OCI-LY7 (cell line): ENCODE measurements at regions not wholly inside any gene's neighbourhood (a gene's known extent, or its start where the extent isn't known, plus 50 kb on each side); places are given as distances from the start of the nearest gene placed in this dataset.

Source experiments
- CTCF ChIP-seq: fragments of 200-600 bp; sonication (generic); conservative IDR thresholded peaks from 2 replicates; pipeline ENCODE4 v1.5.1; 2014; ENCODE audit warnings: mild to moderate bottlenecking, antibody characterized with exemption, low read length, moderate library complexity, mixed read lengths
- EZH2phosphoT487 ChIP-seq: fragments of 200-600 bp; sonication (generic); IDR thresholded peaks from 2 replicates; pipeline ENCODE4 v1.6.1; 2018; ENCODE audit warnings: low read depth, borderline replicate concordance, mild to moderate bottlenecking, mixed run types, antibody characterized with exemption, low read length, moderate library complexity, mixed read lengths

- TF ChIP-seq CTCF (no peak), EZH2phosphoT487 (no peak)
Observed at GRCh38 chr3:118734664-118735063, 300.0 kb downstream of the IGSF11 start.
